DND-41 (cell line): ENCODE measurements at regions not wholly inside any gene's neighbourhood (a gene's known extent, or its start where the extent isn't known, plus 50 kb on each side); places are given as distances from the start of the nearest gene placed in this dataset.

Source experiments
- CTCF ChIP-seq: IDR thresholded peaks from 2 replicates; pipeline ENCODE4 v1.5.1; 2012; ENCODE audit warnings: borderline replicate concordance, low read length, moderate library complexity, mild to moderate bottlenecking; ENCODE audit not compliant: poor library complexity, severe bottlenecking; ENCODE audit errors: extremely low read depth
- EZH2 ChIP-seq: IDR thresholded peaks from 3 replicates; pipeline ENCODE4 v1.6.1; 2012; ENCODE audit warnings: borderline replicate concordance, low read depth, mild to moderate bottlenecking, moderate library complexity, low read length, inconsistent platforms; ENCODE audit not compliant: severe bottlenecking

GRCh38 chr12:85529896-85530295 is 249.9 kb downstream of the ALX1 start:
- no peak for TF ChIP-seq EZH2
- TF ChIP-seq CTCF = no peak
